Common myeloid progenitor, CD34-positive (primary cell): ENCODE measurements at regions not wholly inside any gene's neighbourhood (a gene's known extent, or its start where the extent isn't known, plus 50 kb on each side); places are given as distances from the start of the nearest gene placed in this dataset.

Experiments used
- CTCF ChIA-PET: fragments of 350-600 bp; sonication (Branson Sonifier 250); formaldehyde crosslinking; loops from one replicate; lab custom pipeline; 2021; ENCODE audit warnings: antibody characterized with exemption; lab: Charles Lee
- POLR2A ChIA-PET: fragments of 350-600 bp; sonication (Branson Sonifier 250); formaldehyde crosslinking; loops from one replicate; lab custom pipeline; 2021; ENCODE audit warnings: antibody characterized with exemption; lab: Charles Lee
- DNase-seq, 3 donors: peaks; one replicate each; pipeline versions ENCODE4 v3.0.0 to v3.0.0-alpha.2; 2013
- H3K27ac ChIP-seq, 2 experiments: 1 replicate in 1 of 2; 2 replicates in 1 of 2; pipeline ENCODE4 v1.7.0; 2013; ENCODE audit warnings: inconsistent platforms in 2 of 2, low read length in 2 of 2, mild to moderate bottlenecking in 2 of 2, low read depth in 1 of 2, moderate library complexity in 1 of 2; ENCODE audit not compliant: severe bottlenecking in 2 of 2, insufficient read depth in 1 of 2, poor library complexity in 1 of 2
- H3K27me3 ChIP-seq, 5 experiments: replicated peaks in 2 of 5; 1 replicate in 3 of 5; 2 replicates in 2 of 5; pipeline versions ENCODE4 v1.6.1 to v1.7.0; 2013; ENCODE audit warnings: low read length in 4 of 5, mild to moderate bottlenecking in 2 of 5, moderate library complexity in 2 of 5, inconsistent platforms in 1 of 5; ENCODE audit not compliant: insufficient read depth in 5 of 5, control insufficient read depth in 4 of 5
- H3K36me3 ChIP-seq, 4 experiments: 1 replicate in 2 of 4; 2 replicates in 2 of 4; pipeline versions ENCODE4 v1.6.1 to v1.7.0; 2013; ENCODE audit warnings: low read length in 3 of 4, control low read depth in 1 of 4, mild to moderate bottlenecking in 1 of 4; ENCODE audit not compliant: control insufficient read depth in 4 of 4, insufficient read depth in 4 of 4
- H3K4me1 ChIP-seq, 4 experiments: 1 replicate in 3 of 4; 2 replicates in 1 of 4; pipeline versions ENCODE4 v1.6.1 to v1.7.1; 2013; ENCODE audit warnings: low read length in 3 of 4, mild to moderate bottlenecking in 3 of 4, control low read depth in 1 of 4, inconsistent platforms in 1 of 4, moderate library complexity in 1 of 4; ENCODE audit not compliant: control insufficient read depth in 4 of 4, insufficient read depth in 4 of 4; ENCODE audit errors: control extremely low read depth in 1 of 4
- H3K4me3 ChIP-seq, 7 experiments: 1 replicate in 4 of 7; 2 replicates in 3 of 7; pipeline versions ENCODE4 v1.5.1 to v1.7.0; 2013; ENCODE audit warnings: mild to moderate bottlenecking in 7 of 7, low read length in 6 of 7, moderate library complexity in 6 of 7, inconsistent platforms in 2 of 7, low read depth in 2 of 7, control low read depth in 1 of 7; ENCODE audit not compliant: insufficient read depth in 4 of 7, control insufficient read depth in 1 of 7; ENCODE audit errors: extremely low read depth in 1 of 7
- H3K9me3 ChIP-seq, 5 experiments: 1 replicate in 4 of 5; 2 replicates in 1 of 5; pipeline versions ENCODE4 v1.6.1 to v1.7.1; 2013; ENCODE audit warnings: low read length in 4 of 5, mild to moderate bottlenecking in 2 of 5, inconsistent platforms in 1 of 5, low read depth in 1 of 5, moderate library complexity in 1 of 5; ENCODE audit not compliant: control insufficient read depth in 4 of 5, insufficient read depth in 2 of 5; ENCODE audit errors: control extremely low read depth in 1 of 5
- WGBS: methylation state at CpG from one replicate; pipeline ENCODE4 v1.1.5; 2013; ENCODE audit not compliant: insufficient coverage; 5-methylcytosine and 5-hydroxymethylcytosine counted together

DNA sequence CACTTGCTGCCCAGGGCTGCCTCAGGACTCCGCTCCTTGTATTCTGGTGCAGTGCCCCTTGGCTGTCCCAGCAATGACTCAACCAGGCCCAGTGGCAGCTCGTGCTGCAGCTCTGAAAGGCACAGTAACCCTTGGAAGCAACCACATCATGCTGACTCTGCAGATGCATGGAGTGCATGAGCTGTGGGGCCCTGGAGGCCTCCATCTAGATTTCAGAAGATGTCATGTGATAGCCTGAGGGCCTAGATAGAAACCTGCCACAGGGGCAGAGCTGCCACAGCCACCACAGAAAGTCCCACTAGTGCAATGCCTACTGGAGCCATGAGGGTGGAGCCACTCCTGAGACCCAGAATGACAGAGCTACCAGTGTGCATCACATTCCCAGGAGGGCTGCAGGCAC, 117.1 kb upstream of the SMAD3 start:
- Histone ChIP-seq H3K27me3 (no peaks in the 10 kb centered on the region), H3K4me3 (no peak overlapping the region), H3K36me3 (no peaks in the 10 kb centered on the region), H3K27ac (no peak overlapping the region), H3K9me3 (no peaks in the 10 kb centered on the region), H3K4me1 (peaks cover 0 to 7% (median 0%) of the 10 kb centered on the region in 4 experiments)
- 86% methylated on average over 2 of the region's 2 CpGs for WGBS
- ChIA-PET CTCF (interaction anchor here (1.1 to 2.3 kb wide), 6 partner anchors 10 to 356 kb away, joined by 3 to 7 read pairs (median 4); no protein-coding TSS in a partner anchor), POLR2A (interaction anchor here (0.9 kb wide), 1 partner anchor 355 kb away, joined by 3 read pairs; no protein-coding TSS in a partner anchor)
- peak in 1 of 3 donors; percentile 39 for DNase-seq

DNA sequence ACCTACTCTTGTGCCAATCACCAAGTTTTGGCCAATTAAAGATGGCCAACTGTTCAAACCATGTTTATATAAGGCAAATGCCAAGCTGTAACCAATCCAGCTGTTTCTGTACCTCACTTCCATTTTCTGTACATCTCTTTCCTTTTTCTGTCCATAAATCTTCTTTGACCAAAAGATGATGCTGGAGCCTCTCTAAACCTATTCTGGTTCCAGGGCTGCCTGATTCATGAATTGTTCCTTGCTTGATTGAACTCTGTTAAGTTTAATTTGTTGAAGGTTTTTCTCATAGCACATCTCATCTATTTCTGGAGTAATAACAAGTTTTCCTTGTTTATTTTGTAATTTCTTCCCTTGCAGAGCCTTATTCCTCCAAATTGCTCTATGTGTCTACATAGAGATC, 115.3 kb upstream of the SMAD3 start:
- POLR2A ChIA-PET = no interaction called here
- Histone ChIP-seq H3K36me3 (no peaks in the 10 kb centered on the region), H3K27ac (no peak overlapping the region), H3K4me1 (peaks cover 0 to 7% (median 0%) of the 10 kb centered on the region in 4 experiments), H3K9me3 (no peaks in the 10 kb centered on the region), H3K4me3 (no peak overlapping the region), H3K27me3 (no peaks in the 10 kb centered on the region)
- DNase-seq = no peak
- CTCF ChIA-PET = interaction anchor here (0.6 to 1.6 kb wide), 4 partner anchors 19 to 255 kb away, joined by 3 read pairs; no protein-coding TSS in a partner anchor

DNA sequence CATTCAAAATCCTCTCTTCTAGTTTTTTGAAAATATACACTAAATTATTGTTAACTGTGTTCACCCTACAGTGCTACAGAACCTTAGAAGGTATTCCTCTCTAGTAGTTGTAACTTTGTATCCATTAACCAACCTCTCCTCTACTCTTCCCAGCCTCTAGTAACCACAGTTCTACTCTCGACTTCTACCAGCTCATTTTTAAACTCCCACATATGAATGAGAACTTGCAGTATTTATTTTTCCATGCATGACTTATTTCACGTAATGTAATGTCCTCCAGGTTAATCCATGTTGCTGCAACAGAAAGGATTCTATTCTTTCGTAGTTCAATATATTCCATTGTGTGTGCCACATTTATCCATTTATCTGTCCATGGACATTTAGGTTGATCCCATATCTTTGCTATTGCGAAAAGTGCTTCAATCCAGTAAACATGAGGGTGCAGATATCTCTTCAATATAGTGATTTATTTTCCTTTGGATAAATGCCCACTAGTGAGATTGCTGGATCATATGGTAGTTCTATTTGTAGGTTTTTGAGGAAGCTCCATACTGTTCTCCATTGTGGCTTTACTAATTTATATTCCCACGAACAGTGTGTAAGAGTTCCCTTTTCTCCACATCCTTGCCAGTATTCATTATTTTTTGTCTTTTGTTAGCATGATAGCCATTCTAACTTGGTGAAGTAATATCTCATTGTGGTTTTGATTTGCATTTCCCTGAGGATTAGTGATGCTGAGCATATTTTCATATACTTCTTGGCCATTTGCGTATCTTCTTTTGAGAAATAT, 113.7 kb upstream of the SMAD3 start:
- CTCF ChIA-PET = interaction anchor here (1.3 kb wide), 1 partner anchor 18 kb away, joined by 6 read pairs; no protein-coding TSS in a partner anchor
- Histone ChIP-seq H3K27ac (no peak overlapping the region), H3K4me1 (peaks cover 0 to 8% (median 3%) of the 10 kb centered on the region in 4 experiments), H3K36me3 (no peaks in the 10 kb centered on the region), H3K27me3 (no peaks in the 10 kb centered on the region), H3K4me3 (no peak overlapping the region), H3K9me3 (no peaks in the 10 kb centered on the region)
- 87% methylated on average over 3 of the region's 6 CpGs for WGBS
- no peak for DNase-seq
- POLR2A ChIA-PET = no interaction called here

DNA sequence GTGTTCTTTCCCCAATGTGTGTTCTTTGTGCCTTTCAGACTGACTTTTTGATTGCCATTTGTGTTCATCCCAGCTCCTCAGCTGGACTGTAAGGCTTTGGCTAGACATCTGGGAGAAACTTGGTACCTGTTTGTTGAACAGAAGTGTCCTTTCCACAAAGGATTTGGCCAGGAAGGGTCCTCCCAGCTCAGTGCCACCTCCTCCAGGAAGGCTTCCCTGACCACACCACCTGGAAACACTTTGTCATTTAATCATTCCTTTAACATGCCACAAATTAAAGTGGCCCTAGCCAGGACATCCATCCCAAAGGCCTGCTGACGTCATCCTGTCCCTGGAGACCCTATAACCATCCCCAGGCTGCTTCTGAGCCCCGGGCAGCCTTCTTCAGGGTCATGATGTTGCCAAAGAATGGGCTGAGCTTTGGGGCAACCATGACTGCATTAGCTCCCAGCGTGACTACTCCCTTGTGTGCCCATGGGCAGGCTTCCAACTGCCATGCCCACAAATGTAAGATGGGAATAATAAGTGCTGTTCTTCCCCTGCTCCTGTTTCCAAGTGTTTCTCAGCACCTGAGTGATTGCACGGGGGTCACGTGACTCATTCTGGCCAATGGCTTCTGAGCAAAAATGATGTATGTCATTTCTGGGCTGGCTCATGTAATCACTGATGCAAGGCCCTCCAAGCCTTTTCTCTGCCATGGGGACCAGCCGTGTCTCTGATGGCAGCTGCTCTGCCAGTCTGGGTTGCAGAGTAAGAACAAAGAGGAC, 112.5 kb upstream of the SMAD3 start:
- Histone ChIP-seq H3K4me1 (peaks cover 0 to 14% (median 12%) of the 10 kb centered on the region in 4 experiments), H3K4me3 (no peak overlapping the region), H3K9me3 (no peaks in the 10 kb centered on the region), H3K36me3 (no peaks in the 10 kb centered on the region), H3K27me3 (no peaks in the 10 kb centered on the region), H3K27ac (no peak overlapping the region)
- 94% methylated on average over 6 of the region's 6 CpGs for WGBS
- ChIA-PET CTCF (no interaction called here), POLR2A (no interaction called here)
- no peak for DNase-seq

DNA sequence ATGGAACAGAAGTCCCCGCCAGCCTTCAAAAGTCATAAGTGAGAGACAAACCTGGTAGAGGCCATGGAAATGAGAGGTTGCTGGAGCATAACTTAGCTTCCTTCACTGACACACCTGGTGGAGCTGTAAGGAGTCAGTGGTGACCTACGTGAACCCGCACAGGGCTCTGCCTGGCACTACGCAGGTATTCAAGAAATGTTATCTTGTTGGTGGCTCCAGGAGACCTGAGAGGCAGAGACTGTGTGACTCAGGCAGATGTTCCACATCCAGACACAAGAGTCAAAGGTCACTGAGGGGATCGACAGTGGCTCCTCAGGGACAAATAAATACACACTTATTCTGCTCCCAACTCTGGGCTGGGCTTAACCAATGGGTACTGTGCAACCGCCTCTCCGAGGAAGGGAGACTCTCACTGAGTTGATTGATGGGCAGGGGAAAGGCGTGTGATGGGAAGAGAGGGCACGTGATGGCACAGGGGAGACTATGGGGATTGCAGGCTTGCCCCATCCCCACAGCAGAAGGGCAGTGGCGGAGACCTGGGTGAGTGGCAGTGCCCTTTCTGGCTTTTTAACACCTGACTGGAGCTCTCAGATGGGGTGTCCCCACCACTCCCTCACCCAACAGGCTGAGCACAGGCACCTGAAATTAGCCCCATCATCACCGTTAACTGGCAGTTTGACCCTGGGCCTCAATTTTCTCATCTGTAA, 111.7 kb upstream of the SMAD3 start:
- Histone ChIP-seq H3K9me3 (no peaks in the 10 kb centered on the region), H3K36me3 (no peaks in the 10 kb centered on the region), H3K4me3 (no peak overlapping the region), H3K27ac (no peak overlapping the region), H3K4me1 (peaks cover 0 to 13% (median 11%) of the 10 kb centered on the region in 4 experiments), H3K27me3 (no peaks in the 10 kb centered on the region)
- 96% methylated on average over 10 of the region's 11 CpGs for WGBS
- ChIA-PET POLR2A (no interaction called here), CTCF (no interaction called here)
- no peak for DNase-seq

DNA sequence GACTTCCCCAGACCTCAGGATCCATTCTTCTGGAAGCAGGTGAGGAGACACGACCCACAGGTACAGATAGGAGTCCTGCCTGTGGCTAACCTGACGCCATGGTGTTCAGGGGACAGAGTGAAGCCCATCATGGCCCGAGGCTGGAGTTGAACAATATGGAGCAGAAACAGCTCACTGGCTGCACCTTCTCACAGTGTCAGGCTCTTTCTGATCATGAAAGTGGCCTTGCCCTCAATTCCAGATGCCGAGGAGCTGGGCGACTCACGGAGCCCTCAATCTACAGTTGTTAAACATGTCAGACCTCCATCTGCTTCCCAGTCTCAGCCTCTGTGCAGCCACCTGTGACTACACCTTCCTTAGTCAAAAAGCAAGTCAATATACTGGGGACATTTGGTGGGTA, 110.8 kb upstream of the SMAD3 start:
- no peak overlapping the region for H3K27ac ChIP-seq
- 91% methylated on average over 6 of the region's 6 CpGs for WGBS
- CTCF ChIA-PET = interaction anchor here (2.4 kb wide), 1 partner anchor 23 kb away, joined by 7 read pairs; no protein-coding TSS in a partner anchor
- POLR2A ChIA-PET = no interaction called here
- H3K4me1 ChIP-seq = peaks cover 0 to 15% (median 11%) of the 10 kb centered on the region in 4 experiments
- H3K27me3 ChIP-seq = no peaks in the 10 kb centered on the region
- DNase-seq = no peak
- H3K36me3 ChIP-seq = no peaks in the 10 kb centered on the region
- no peak overlapping the region for H3K4me3 ChIP-seq
- no peaks in the 10 kb centered on the region for H3K9me3 ChIP-seq
